ENCODE measurements at regions not wholly inside any gene's neighbourhood (a gene's known extent, or its start where the extent isn't known, plus 50 kb on each side); places are given as distances from the start of the nearest gene placed in this dataset.

GRCh38 chr1:62997884-62998283 is 214.0 kb downstream of the ATG4C start:
- Histone ChIP-seq H3K4me1 (no peaks in the 10 kb centered on the region), H3K9me3 (no peaks in the 10 kb centered on the region), H3K36me3 (no peaks in the 10 kb centered on the region), H3K27me3 (peaks cover 0 to 34% (median 0%) of the 10 kb centered on the region in 4 donors), H3K4me3 (no peak overlapping the region), H3K27ac (replicated peaks in 1 of 4) (no peak overlapping the region)
- intact Hi-C loops (cut with DNase I): no loop called here
- no peak for DNase-seq (ENCODE audit: extremely low spot score)
- TF ChIP-seq, protein P1, sequence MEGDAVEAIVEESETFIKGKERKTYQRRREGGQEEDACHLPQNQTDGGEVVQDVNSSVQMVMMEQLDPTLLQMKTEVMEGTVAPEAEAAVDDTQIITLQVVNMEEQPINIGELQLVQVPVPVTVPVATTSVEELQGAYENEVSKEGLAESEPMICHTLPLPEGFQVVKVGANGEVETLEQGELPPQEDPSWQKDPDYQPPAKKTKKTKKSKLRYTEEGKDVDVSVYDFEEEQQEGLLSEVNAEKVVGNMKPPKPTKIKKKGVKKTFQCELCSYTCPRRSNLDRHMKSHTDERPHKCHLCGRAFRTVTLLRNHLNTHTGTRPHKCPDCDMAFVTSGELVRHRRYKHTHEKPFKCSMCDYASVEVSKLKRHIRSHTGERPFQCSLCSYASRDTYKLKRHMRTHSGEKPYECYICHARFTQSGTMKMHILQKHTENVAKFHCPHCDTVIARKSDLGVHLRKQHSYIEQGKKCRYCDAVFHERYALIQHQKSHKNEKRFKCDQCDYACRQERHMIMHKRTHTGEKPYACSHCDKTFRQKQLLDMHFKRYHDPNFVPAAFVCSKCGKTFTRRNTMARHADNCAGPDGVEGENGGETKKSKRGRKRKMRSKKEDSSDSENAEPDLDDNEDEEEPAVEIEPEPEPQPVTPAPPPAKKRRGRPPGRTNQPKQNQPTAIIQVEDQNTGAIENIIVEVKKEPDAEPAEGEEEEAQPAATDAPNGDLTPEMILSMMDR (IDR thresholded peaks at IDR 0.05): no peak
- TF ChIP-seq EP300 (IDR thresholded peaks at IDR 0.05): no peak
- TF ChIP-seq POLR2A (IDR thresholded peaks at IDR 0.05; ENCODE audit: low read depth): no peak
- TF ChIP-seq POLR2AphosphoS5 (IDR thresholded peaks at IDR 0.05): no peak
- 69% methylated on average over 5 of the region's 5 CpGs for WGBS

DNA sequence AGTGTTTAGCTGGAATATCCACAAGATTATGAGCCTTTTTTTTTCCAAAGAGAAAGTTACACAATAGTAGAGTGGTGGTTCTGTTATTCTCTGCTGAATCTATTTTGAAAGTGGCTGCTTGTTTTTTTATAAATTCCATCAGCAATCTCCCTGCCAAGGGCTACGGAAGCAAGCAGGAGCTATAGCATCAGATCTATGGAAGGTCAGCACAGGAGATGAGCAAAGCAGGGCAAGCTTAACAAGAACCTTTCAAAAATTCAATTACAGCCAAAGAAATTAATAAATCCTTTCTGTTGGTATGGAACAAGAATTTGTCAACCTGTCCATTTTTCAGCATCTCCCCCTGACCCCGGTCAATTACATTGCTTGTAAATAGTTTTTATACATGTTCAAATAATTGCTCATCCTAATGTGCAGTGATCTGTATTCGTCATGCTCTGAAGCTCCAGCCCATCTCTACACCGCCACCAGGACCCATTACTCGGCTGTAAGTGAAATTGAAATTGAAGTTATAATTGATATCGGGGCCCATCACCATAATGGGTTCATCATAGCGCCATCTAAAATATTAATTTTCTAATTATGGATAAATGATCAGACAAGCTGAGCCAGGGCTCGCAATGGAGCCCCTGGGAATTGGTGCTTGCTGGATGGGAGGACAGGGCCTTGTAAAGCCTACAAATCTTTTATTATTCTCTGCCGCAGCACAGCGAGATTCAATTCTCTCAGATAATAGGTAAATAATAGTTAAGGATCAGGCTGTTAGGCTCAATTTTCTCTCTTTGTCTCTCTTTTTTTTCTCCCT is 215.1 kb downstream of the ATG4C start:
- TF ChIP-seq, protein P1 (IDR thresholded peaks at IDR 0.05): no peak
- TF ChIP-seq POLR2A (IDR thresholded peaks at IDR 0.05; ENCODE audit: low read depth): no peak
- no peak for TF ChIP-seq POLR2AphosphoS5 (IDR thresholded peaks at IDR 0.05)
- TF ChIP-seq EP300 (IDR thresholded peaks at IDR 0.05): no peak
- no peak overlapping the region for H3K4me3 ChIP-seq
- no peaks in the 10 kb centered on the region for H3K4me1 ChIP-seq
- H3K27me3 ChIP-seq: peaks cover 0 to 34% (median 0%) of the 10 kb centered on the region in 4 donors
- 87% methylated on average over 10 of the region's 10 CpGs for WGBS
- DNase-seq (ENCODE audit: extremely low spot score): no peak
- no peaks in the 10 kb centered on the region for H3K9me3 ChIP-seq
- intact Hi-C loops (cut with DNase I): no loop called here
- no peaks in the 10 kb centered on the region for H3K36me3 ChIP-seq
- no peak overlapping the region for H3K27ac ChIP-seq (replicated peaks in 1 of 4)

- intact Hi-C loops (cut with DNase I): no loop called here
- Histone ChIP-seq H3K4me1 (no peaks in the 10 kb centered on the region), H3K27me3 (peaks cover 0 to 29% (median 0%) of the 10 kb centered on the region in 4 donors), H3K9me3 (no peaks in the 10 kb centered on the region), H3K27ac (replicated peaks in 1 of 4) (no peak overlapping the region), H3K36me3 (no peaks in the 10 kb centered on the region), H3K4me3 (no peak overlapping the region)
- WGBS: 60% methylated on average over 5 of the region's 10 CpGs
- TF ChIP-seq, protein P1 (IDR thresholded peaks at IDR 0.05): no peak
- no peak for TF ChIP-seq EP300 (IDR thresholded peaks at IDR 0.05)
- TF ChIP-seq POLR2AphosphoS5 (IDR thresholded peaks at IDR 0.05): no peak
- TF ChIP-seq POLR2A (IDR thresholded peaks at IDR 0.05; ENCODE audit: low read depth): no peak
- DNase-seq (ENCODE audit: extremely low spot score): no peak
These were observed 216.6 kb downstream of the ATG4C start for GRCh38 chr1:63000508-63000907.

DNA sequence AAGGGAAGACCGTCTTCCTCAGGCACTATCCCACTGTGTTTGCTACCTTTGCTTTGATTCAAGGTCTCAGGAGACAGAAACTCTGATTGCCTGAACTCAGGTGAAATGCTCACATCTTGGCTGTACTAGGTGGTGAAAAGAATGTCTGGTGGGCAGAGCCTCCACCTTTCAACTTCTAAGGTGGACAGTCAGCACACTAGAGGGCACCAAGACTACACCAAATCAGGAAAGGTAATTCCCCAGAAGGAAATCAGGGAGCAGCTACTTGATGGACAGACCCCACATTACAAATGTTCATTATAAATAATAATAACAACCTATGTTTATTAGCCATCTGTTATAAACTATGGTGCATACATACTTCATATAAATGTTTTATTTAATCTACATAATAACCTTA is 220.9 kb downstream of the ATG4C start:
- TF ChIP-seq, protein P1 (IDR thresholded peaks at IDR 0.05): no peak
- TF ChIP-seq POLR2AphosphoS5 (IDR thresholded peaks at IDR 0.05) (no peak), EP300 (IDR thresholded peaks at IDR 0.05) (no peak), POLR2A (IDR thresholded peaks at IDR 0.05; ENCODE audit: low read depth) (no peak)
- Histone ChIP-seq H3K27ac (replicated peaks in 1 of 4) (no peak overlapping the region), H3K36me3 (no peaks in the 10 kb centered on the region), H3K27me3 (peaks cover 0 to 17% (median 0%) of the 10 kb centered on the region in 4 donors), H3K9me3 (no peaks in the 10 kb centered on the region), H3K4me1 (no peaks in the 10 kb centered on the region), H3K4me3 (no peak overlapping the region)
- intact Hi-C loops (cut with DNase I): no loop called here
- WGBS: 75% methylated on average over 1 of the region's 1 CpG
- DNase-seq (ENCODE audit: extremely low spot score): no peak
